Astrocyte of the hippocampus (primary cell): ENCODE measurements at regions not wholly inside any gene's neighbourhood (a gene's known extent, or its start where the extent isn't known, plus 50 kb on each side); places are given as distances from the start of the nearest gene placed in this dataset.

ENCODE experiments used
- DNase-seq: peaks from one replicate; pipeline ENCODE4 v3.0.0; 2011; ENCODE audit warnings: low read depth, low spot score

DNA sequence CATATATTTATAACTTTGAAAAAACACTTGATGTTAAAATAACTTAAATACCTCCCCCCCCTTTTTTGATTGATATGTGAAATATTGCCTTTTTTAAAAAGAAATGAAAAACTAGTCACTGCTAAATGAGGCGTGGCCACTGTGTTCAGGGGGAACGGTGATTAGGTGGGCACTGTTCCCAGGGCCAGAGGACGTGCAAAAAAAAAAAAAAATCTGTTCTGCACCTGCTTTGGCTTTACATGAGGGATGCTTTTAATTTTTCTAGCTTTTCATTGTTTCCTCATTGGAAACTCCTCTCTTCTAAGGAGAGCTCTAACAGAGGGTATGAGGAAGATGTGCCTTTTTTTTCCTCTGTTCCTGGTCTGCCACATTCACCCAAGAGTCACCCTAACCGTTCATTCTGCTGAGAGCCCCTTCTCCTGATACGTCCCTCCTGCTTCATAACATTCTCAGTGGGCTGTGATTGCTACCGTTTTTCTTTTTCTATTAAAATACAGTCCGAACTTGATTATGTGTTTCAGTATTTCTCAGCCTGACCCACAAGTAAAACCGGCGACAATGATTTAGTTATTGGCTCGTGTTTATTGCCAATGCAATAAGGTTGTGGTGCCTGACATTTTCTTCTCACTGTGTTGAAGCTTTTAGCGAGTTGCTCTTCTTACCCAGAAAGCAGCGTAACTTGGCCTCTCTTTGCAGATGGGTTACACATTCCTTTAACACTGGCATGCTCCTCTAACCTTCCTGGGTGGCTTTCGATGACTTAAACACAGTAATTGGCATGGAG is 64.8 kb upstream of the ZNF536 start:
- no peak for DNase-seq

DNA sequence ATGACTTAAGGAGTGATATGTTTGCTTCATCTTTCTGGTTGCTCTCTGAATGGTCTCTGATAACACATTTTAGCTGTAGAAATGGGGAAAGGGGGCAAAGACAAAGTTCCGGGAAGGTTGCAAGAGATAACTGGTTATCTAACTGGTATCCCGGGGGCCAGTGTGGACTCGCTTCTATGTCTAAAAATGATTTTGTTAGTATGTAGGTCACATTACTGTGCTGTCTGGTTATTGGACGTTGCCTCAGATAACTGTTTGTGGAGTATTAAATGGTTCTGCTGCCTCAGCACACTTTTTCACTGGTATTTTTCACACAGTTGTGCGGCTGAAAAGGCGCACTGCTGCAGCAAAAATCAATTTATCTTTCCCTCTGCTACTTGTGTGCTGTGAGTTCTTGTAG is 63.0 kb upstream of the ZNF536 start:
- DNase-seq = no peak

DNA sequence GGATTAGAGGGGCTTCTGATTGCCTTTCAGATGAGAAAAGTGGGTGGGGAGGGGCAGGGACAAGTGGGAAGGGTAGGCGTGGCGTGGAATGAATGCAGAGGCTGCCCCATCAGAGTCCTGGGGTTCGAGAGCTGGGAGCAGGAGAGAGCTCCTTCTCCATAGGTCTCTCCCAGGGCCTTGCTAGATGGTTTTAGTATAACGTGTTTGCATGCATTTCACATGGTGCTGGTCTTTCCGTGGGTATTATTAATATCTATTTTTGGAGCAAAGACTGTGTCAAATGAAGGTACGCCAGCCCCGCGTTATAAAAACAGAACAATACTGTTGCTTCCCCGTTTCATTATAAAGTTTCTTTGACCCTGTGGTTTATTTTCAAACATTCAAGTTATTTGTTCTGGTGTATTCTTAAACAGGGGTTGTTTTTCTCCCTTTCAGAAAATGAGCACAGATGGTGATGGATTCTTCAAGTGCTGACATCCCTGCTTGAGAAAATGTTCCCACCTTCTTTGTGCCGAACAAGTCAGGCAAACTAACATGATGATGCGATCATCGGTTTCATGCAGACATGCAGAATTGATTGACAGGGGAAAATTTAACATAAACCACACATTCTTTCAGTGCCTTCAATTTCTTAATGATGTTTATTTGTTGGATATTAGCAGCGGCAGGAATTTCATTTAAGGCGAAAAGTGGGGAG is 62.1 kb upstream of the ZNF536 start:
- peak; percentile 92 for DNase-seq

DNA sequence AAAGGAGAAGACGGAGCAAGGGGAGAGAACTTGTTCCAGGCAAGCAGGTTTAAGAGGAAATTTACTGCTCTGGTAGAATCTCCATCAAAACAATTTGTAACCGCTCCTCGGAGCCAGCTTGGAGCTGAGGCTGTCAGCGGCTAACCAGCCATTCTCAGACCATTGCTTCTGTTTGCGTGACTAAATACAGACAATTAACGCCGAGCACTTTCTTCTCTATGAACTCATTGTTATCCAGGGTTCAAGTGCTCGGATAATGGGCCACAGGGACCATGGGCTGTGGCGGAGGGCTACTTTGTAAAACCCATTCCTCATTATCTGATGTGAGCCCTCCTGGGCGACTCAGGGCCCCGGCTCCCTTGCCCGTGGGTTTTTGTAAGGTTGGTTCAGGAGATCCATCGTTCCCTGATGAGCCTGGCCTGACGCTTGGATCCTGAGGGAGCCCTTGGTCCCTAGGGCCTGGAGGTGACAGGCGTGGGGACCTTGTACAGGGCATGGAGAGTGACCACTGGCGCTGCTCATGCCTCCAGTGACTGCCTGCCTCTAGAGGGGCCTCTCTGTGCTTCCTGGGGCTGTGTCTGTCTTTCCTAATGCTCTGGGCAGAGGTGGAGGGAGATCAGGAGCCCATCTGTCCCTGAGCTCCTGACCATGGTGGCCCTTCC is 61.5 kb upstream of the ZNF536 start:
- DNase-seq = no peak

DNA sequence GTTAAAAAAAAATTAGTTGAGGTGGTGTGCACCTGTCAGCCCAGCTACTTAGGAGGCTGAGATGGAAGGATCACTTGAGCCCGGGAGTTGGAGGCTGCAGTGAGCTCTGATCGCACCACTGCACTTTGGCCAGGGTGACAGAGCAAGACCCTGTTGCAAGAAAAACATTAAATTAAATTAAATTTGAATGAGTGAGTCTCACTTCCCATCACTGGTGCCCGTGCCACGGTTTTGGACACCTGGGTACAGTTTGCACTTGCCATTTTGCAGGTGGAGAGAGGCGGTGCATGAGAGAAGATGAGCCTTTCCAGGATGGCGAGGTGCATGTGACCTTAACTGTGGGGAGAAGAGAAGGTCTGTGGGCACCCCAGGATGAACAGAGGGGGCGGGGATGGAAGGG is 60.3 kb upstream of the ZNF536 start:
- DNase-seq = no peak

DNA sequence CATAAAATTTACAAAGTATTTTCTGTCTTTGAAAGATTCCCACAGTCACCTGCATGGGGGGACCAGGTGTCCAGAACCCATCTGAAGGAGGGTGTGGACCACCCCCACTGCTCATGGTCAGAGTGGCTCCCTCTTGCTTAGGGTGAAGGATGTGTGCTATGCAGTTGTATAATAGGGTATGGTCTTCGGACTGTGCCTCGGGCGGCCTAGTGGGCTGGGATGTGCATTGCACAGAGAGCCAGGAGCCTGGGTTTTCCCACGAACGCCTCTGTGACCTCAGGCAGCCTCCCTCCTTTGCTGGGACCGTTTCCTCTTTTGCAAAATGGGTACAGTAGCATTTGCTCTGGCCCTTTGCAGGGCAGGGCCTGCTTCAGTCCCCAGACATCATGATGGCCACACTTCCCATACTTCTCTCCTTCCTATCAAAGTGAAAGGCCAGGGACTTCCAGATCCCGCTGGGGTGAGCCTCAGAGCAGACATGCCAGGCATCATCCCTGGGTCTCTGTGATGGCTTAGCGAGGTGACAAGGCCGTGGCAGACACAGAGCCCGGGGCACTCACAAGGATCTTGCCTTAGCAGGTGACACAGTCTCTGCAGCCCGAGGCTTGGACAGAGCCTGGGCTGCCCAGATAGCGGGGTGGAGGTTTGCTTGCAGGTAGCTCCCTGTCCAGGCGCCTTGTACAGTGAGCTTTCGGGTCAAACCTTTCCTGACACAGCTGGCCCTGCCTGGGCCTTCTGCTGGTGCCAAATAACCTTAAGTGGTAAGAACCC is 59.4 kb upstream of the ZNF536 start:
- no peak for DNase-seq

DNA sequence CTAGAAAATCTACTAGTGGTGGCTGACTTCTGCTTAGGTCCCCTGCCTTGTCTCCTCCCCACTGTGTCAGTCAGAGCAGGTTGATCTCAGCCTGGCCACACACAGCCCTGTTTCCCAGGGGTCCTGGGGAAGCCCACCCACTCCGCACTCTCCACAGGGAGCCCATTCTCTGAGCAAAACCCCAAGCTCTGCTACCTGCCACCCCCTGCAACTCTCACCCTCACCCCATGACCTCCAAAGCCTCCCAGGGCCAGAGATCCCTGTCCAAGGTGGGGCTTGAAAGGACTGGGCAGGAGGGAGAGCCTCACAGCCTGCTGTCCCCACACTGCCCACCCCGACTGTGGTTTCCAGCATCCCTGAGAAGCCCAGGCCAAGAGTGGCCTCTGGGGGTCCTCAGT is 58.8 kb upstream of the ZNF536 start:
- DNase-seq = no peak

DNA sequence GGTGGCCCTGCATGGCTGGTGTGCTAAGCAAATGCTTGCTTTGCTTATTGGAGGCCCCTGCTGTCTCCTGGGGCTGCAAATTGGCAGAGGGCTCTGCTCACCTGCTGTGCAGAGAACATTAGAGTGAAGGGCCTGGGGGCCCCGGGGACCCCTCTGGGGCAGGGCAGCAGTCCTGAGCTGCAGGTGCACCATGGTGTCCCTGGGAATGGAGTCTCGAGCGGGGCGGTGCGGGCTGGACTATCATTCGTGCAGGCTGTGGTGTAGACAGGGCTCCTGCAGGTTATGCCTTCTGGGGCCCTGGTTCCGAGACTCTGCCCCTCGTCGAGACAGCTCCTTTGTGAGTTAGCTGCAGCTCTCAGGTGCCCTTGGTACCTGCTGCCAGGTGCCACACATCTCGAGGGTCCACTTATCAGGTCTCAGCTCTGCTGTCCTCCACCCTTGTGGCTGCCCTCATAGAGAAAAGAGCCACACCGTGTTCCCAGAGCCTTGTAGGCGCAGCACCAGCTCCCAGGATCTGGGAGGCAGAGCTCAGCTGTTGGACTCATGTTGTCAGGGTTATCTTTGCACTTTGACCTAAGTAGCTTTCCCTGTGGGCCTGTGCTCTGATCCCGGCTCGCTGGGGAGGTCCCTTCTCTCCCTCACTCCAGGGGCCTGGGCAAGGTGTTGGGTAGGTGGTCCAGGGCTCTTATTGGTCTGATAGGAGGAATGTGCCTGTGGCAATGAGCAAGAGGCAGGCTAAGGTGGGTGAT is 58.0 kb upstream of the ZNF536 start:
- DNase-seq = no peak

DNA sequence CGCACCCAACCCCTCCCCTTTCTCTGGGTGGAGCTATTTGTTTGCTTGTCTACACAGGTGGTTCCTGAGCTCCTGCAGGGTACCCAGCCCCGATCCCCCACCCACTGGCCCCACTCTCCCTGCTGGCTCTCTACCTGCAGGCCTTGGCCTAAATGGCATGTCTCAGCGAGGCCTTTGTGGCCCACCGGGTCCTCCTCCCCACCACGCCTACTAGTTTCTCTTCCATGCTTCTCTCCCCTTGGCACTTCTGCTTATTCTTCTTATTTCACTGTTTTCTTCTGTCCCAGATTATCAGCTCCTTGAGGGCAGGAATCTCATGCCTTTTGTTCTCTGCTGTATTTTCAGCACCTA is 57.4 kb upstream of the ZNF536 start:
- DNase-seq = no peak

DNA sequence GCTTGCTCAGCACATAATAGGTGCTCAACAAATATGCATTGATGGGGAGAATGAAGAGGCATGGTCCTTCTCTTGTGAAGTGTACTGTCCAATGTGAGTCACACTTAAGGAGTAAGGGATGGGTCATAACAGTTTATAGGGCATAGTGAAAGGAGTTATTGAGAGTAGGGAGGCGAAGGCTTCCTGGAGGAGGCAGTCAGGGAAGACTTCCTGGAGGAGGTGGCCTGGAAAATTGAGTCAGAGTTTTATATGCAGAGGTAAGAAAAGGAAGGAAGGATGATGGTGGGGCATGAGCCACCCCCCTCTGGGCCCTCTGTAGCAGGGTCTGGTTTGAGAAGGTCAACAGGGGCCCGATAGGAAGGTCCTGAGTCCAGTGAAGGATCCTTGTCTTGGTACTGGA is 57.0 kb upstream of the ZNF536 start:
- DNase-seq = no peak

DNA sequence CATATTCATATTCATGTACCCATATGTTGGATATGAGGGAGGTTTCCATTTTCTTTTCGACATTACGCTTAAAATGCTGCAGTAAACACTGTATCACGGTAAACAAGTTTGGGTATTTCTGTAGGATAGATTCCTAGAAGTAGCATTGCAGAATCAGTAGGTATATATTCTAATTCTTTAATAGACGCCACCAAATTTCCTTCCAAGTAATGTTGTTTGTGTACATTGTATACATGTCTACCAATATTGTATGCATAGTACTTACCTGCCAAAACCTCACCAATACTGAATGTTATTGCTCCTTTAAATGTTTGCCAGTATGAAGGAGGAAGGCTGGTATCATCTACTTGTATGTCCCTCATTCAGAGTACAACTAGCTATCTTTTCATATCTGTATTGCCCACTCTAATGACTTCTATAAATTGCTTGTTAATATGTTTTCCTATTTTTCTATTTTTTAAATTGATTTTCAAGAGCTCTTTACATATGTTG is 56.1 kb upstream of the ZNF536 start:
- DNase-seq = no peak

DNA sequence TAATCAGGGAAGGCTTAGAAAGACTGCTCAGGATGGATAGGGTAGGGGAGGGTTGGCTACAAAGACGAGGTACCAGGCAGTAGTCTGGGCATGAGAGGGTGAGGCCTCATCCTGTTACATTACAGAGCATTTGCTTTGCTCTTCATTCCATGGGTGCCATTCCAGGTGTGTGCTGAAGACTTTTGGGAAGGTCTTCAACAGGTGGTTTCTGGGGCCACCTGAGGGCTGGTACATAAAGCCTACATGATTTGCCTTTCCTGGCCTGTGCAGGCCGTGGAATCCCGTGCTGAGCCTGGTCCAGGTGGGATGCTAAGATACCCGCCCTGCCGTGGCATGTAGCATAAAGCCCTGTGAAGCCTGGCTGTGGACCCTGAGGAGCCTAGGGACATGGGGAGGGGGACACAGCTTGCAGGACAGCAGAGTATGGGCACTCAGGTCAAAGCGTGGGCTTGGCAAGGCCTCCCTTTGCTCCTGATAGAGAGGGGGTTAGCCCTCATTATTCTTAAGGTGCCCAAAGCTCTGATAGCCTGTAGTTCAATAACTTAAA is 55.6 kb upstream of the ZNF536 start:
- DNase-seq = no peak

DNA sequence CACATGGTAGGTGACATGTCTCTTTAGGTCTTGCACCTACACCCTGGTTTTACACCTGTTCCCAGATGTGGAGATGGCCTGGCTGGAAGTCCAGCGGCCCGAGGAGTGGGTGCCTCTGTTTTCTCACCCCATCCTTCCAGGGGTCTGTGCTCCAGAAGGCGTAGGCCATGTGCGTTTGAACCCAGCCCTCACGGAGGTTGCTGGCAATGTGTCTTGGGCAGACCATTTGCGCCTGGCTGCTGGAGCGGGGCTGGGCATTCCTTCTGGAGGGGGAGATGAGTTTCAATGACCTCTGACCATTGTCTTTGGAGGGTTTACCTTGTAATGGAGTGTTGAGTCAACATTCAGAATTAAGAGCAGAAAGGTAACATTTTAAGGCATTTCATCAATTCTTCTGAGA is 54.8 kb upstream of the ZNF536 start:
- DNase-seq = no peak

DNA sequence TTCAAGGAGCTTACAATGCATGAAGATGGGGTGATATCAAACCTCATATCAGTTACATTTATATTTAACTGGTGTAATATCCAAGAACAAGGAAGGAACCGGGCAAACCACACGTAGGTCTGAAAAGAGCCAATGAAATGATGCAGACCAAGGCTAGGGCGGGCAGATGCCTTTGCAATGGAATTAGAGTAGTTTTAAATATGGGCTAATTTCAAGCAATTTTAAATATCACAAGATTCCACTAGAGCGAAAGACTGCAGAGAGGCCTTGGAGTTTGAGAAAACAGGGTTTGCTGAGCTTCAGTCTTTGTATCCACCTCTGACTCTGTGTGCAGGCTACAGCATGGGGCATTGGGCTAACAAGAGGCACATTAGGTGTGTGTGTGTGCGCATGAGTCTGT is 53.9 kb upstream of the ZNF536 start:
- DNase-seq = no peak

DNA sequence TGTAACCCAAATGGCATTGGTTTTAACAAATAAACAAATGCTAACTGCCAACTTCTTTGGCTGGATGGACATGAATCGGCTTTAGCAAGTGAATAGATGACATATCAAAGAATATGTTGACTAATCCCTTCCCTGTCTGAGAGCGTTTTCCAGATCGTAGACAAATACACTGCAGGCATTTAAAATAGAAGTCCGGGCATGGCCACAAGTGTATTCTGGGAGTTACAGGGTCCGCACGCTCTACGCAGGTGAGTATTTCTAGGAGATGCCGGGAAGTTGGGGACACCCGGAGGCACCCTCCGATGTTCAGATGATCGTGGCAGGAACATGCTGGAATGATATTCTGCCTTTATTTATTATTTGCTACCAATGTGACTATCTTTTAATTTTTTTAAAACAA is 53.2 kb upstream of the ZNF536 start:
- DNase-seq = peak; percentile 18

DNA sequence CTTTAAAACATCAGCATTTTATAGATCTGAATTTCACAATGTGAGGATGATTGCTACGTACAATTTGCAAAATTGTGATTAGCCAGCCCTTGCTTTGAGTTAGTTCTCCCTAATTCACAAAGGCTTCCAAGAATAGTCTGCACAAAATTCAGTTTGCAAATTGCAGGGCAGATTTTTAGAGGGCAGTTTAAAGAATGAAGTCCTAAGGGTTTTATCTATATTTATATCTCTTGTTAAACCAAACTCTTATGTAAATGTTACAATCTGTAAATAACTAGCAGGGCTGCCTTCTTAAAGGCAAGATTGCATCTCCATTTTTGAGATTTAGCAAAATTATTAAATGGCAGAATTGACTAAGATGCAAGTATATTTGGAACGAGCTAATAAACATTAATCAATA is 52.8 kb upstream of the ZNF536 start:
- no peak for DNase-seq

DNA sequence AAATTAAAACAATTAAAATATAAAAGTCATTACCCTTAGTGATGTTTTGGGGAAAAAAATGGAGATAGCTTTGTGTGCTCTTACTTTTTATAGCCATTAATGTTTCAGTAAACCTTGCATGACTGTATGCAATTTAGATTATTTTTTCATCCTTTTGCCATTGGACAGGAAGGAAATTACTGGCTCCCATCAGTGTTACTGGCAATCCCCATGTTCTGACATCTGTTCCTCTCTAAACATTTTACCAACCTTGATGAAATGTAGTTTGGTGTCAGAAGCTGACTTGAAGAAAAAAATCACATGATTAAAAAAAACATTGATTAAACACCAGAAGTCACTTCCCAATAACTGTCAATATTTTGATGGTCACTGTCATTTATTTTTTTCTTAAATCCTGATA is 52.3 kb upstream of the ZNF536 start:
- DNase-seq = no peak

DNA sequence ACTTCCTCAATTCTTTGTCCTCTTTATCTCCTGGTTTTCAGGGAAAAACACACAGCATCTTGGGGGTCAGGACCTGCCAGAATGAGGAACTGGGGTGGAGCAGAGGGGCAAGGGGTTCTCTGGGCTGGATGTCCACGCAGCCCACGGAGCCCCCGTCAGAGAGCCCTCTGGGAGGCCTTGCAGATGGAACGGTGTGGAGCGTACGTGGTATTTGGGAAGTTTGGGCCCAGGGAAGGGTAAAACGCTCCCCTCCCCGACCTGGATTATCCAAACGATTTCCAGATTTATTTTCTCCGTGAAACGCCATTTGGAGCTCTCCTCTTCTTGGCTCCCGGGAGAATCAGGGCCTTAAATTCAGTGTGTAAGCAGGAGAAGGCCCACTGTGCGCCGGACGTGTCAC is 51.7 kb upstream of the ZNF536 start:
- no peak for DNase-seq

DNA sequence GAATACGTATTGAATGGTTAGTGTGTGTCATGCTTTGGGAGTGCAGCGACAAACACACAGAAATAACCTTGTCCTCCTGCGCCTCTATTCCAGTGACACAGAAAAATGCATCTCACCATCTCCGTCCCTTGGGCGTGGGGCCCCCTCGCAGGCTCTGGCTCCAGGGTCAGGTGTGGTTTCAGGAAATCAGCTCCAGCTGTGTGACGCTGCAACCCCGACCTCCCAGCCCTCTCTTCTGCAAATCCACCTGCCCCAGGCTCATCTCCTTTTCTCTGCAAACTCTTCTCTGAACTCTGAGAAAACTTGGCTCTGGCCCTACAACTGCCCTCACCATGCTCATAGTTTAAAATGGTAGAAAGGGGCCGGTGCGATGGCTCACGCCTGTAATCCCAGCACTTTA is 51.3 kb upstream of the ZNF536 start:
- no peak for DNase-seq
